AG09319 (cell line): ENCODE measurements at regions not wholly inside any gene's neighbourhood (a gene's known extent, or its start where the extent isn't known, plus 50 kb on each side); places are given as distances from the start of the nearest gene placed in this dataset.
"Not testable (repeated sequence)": the region's sequence is repeated elsewhere in the genome, so short reads cannot be mapped to it uniquely, and the experiment has no call there.

Experiments
- DNase-seq: peaks from one replicate; pipeline ENCODE4 v3.0.0-alpha.2; 2010; ENCODE audit warnings: low read depth; ENCODE audit errors: extremely low read depth
- CTCF ChIP-seq: IDR thresholded peaks from 2 replicates; pipeline ENCODE4 v1.5.1; 2011; ENCODE audit warnings: low read depth, mild to moderate bottlenecking, inconsistent platforms, low read length, moderate library complexity

- DNase-seq = no peak
- TF ChIP-seq CTCF = no peak
These were observed 147.7 kb upstream of the MAP3K1 start for GRCh38 chr5:56667692-56668091.

- TF ChIP-seq CTCF = no peak
- DNase-seq = no peak
These were observed 148.4 kb upstream of the MAP3K1 start for GRCh38 chr5:56666901-56667300.

GRCh38 chr5:56665117-56665516, 150.2 kb upstream of the MAP3K1 start:
- not testable (repeated sequence) for DNase-seq

- TF ChIP-seq CTCF = no peak
- no peak for DNase-seq
These were observed 151.3 kb upstream of the MAP3K1 start for GRCh38 chr5:56664025-56664424.

- DNase-seq = no peak
- no peak for TF ChIP-seq CTCF
These were observed 151.8 kb upstream of the MAP3K1 start for GRCh38 chr5:56663523-56663922.

GRCh38 chr5:56662893-56663292, 152.5 kb upstream of the MAP3K1 start:
- TF ChIP-seq CTCF = no peak
- no peak for DNase-seq

GRCh38 chr5:56659971-56660370, 155.4 kb upstream of the MAP3K1 start:
- DNase-seq = no peak
- TF ChIP-seq CTCF = no peak

GRCh38 chr5:56658972-56659371, 156.4 kb upstream of the MAP3K1 start:
- no peak for DNase-seq
- no peak for TF ChIP-seq CTCF
